Natural killer cell (primary cell): ENCODE measurements at regions not wholly inside any gene's neighbourhood (a gene's known extent, or its start where the extent isn't known, plus 50 kb on each side); places are given as distances from the start of the nearest gene placed in this dataset.

Experiments used
- ATAC-seq, 3 donors: fragments of 150-1000 bp in 2 of 3; fragments of 200-7000 bp in 1 of 3; cut with Tn5 transposase; 1 replicate in 1 of 3; 2 replicates in 2 of 3; pipeline ENCODE4 v1.10.0; 2021; ENCODE audit warnings: mild to moderate bottlenecking in 2 of 3, moderate library complexity in 2 of 3
- DNase-seq, 2 donors: peaks; one replicate each; pipeline versions ENCODE4 v3.0.0 to v3.0.0-alpha.2; 2013 to 2021; ENCODE audit warnings: mixed read lengths in 1 of 2
- H3K27ac ChIP-seq: one replicate; pipeline ENCODE4 v1.5.1; 2013; ENCODE audit warnings: mild to moderate bottlenecking, low read length
- H3K27me3 ChIP-seq: one replicate; pipeline ENCODE4 v1.6.1; 2013; ENCODE audit warnings: low read length; ENCODE audit not compliant: control insufficient read depth, insufficient read depth
- H3K36me3 ChIP-seq: one replicate; pipeline ENCODE4 v1.6.1; 2013; ENCODE audit warnings: low read length; ENCODE audit not compliant: control insufficient read depth, insufficient read depth
- H3K4me1 ChIP-seq: one replicate; pipeline ENCODE4 v1.6.1; 2013; ENCODE audit warnings: low read length; ENCODE audit not compliant: control insufficient read depth, insufficient read depth
- H3K4me3 ChIP-seq: one replicate; pipeline ENCODE4 v1.5.1; 2013; ENCODE audit warnings: low read length
- H3K9me3 ChIP-seq: one replicate; pipeline ENCODE4 v1.6.1; 2013; ENCODE audit warnings: low read length; ENCODE audit not compliant: control insufficient read depth, insufficient read depth
- H3K27ac Mint-ChIP-seq, 2 donors: one replicate each; pipeline ENCODE4 v1.8.0; 2022; ENCODE audit warnings: mild to moderate bottlenecking in 2 of 2, mixed read lengths in 2 of 2, moderate library complexity in 1 of 2
- H3K27me3 Mint-ChIP-seq, 2 donors: one replicate each; pipeline ENCODE4 v1.8.0; 2022; ENCODE audit warnings: low read depth in 2 of 2, mixed read lengths in 2 of 2
- H3K36me3 Mint-ChIP-seq: one replicate; pipeline ENCODE4 v1.8.0; 2022; ENCODE audit warnings: mixed read lengths
- H3K4me1 Mint-ChIP-seq, 2 donors: one replicate each; pipeline ENCODE4 v1.8.0; 2022; ENCODE audit warnings: mixed read lengths in 2 of 2
- H3K4me3 Mint-ChIP-seq: one replicate; pipeline ENCODE4 v1.8.0; 2022; ENCODE audit warnings: mild to moderate bottlenecking, moderate library complexity, mixed read lengths
- H3K9me3 Mint-ChIP-seq, 2 donors: one replicate each; pipeline ENCODE4 v1.8.0; 2022; ENCODE audit warnings: mixed read lengths in 2 of 2
- WGBS: methylation state at CpG from one replicate; pipeline ENCODE4 v1.1.7; 2013; ENCODE audit warnings: missing lambda C conversion rate; ENCODE audit not compliant: insufficient coverage; 5-methylcytosine and 5-hydroxymethylcytosine counted together
- intact Hi-C: fragments of 100-400 bp; cut with micrococcal nuclease; formaldehyde crosslinking; loops from one replicate; pipeline ENCODE4 v1.14.2; 2022
- TF ChIP-seq, protein P1 (sequence below): fragments of 200-600 bp; IDR thresholded peaks from one replicate; pipeline ENCODE4 v1.8.0; 2022; ENCODE audit warnings: antibody characterized with exemption

DNA sequence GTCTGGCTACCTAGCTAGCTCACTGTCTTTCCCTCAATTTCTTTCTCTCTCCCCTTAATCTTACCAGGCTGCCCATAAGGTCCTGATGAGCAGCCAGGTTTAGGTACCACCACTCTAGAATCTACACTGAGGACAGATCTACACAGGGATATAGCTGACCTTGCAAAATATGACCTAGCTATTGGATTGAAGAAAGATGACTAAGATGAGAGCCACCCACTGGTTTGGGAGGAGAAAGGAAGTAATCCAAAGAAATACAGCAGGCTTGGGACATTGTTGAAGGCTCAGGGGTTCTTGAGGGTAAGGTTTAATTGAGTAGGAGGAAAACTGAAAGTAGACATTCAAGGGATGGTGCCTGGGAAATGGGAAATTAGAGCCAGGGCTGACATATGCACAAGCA is 142.0 kb upstream of the TMC3 start:
- DNase-seq (no peak), ATAC-seq (no peak)
- no peak overlapping the region for H3K4me3 ChIP-seq
- no peaks in the 10 kb centered on the region for H3K36me3 ChIP-seq
- no peaks in the 10 kb centered on the region for H3K4me1 Mint-ChIP-seq
- H3K27ac Mint-ChIP-seq: no peak overlapping the region
- intact Hi-C loops: no loop called here
- peaks cover 10 to 36% of the 10 kb centered on the region in 2 donors for H3K27me3 Mint-ChIP-seq
- H3K4me3 Mint-ChIP-seq: no peak overlapping the region
- no peaks in the 10 kb centered on the region for H3K9me3 ChIP-seq
- no peaks in the 10 kb centered on the region for H3K36me3 Mint-ChIP-seq
- no peaks in the 10 kb centered on the region for H3K9me3 Mint-ChIP-seq
- H3K4me1 ChIP-seq: no peaks in the 10 kb centered on the region
- TF ChIP-seq, protein P1, sequence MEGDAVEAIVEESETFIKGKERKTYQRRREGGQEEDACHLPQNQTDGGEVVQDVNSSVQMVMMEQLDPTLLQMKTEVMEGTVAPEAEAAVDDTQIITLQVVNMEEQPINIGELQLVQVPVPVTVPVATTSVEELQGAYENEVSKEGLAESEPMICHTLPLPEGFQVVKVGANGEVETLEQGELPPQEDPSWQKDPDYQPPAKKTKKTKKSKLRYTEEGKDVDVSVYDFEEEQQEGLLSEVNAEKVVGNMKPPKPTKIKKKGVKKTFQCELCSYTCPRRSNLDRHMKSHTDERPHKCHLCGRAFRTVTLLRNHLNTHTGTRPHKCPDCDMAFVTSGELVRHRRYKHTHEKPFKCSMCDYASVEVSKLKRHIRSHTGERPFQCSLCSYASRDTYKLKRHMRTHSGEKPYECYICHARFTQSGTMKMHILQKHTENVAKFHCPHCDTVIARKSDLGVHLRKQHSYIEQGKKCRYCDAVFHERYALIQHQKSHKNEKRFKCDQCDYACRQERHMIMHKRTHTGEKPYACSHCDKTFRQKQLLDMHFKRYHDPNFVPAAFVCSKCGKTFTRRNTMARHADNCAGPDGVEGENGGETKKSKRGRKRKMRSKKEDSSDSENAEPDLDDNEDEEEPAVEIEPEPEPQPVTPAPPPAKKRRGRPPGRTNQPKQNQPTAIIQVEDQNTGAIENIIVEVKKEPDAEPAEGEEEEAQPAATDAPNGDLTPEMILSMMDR: no peak
- H3K27ac ChIP-seq: no peak overlapping the region
- H3K27me3 ChIP-seq: no peaks in the 10 kb centered on the region

DNA sequence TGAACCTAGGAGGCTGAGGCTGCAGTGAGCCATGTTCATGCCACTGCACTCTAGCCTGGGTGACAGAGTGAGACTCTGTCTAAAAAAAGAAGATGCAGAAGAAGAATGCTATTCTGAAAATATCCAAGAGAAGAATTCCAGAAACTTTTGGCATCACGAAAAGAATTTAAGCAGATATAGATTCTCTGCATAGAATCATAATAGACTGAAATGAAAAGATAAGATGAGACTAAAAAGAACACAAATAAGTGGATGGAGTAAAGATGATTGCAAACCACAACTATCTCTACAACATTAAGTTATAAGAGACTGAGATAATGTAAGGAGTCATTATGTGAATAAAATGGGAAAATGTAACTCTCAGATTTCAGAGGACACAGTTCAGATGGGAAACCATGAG is 140.7 kb upstream of the TMC3 start:
- H3K4me3 ChIP-seq: no peak overlapping the region
- H3K9me3 Mint-ChIP-seq: no peaks in the 10 kb centered on the region
- ATAC-seq: no peak
- H3K27ac Mint-ChIP-seq: no peak overlapping the region
- H3K36me3 Mint-ChIP-seq: no peaks in the 10 kb centered on the region
- H3K27ac ChIP-seq: no peak overlapping the region
- TF ChIP-seq, protein P1: no peak
- no peak for DNase-seq
- H3K36me3 ChIP-seq: no peaks in the 10 kb centered on the region
- no peaks in the 10 kb centered on the region for H3K9me3 ChIP-seq
- no peaks in the 10 kb centered on the region for H3K4me1 ChIP-seq
- no peak overlapping the region for H3K4me3 Mint-ChIP-seq
- H3K27me3 Mint-ChIP-seq: peaks cover 10 to 43% of the 10 kb centered on the region in 2 donors
- no CpG with 5 or more reads among the region's 1 CpG for WGBS
- intact Hi-C loops: no loop called here
- H3K4me1 Mint-ChIP-seq: no peaks in the 10 kb centered on the region
- no peaks in the 10 kb centered on the region for H3K27me3 ChIP-seq

- no peak for DNase-seq
- Mint-ChIP-seq H3K27me3 (peaks cover 9 to 28% of the 10 kb centered on the region in 2 donors), H3K4me1 (no peaks in the 10 kb centered on the region), H3K9me3 (no peaks in the 10 kb centered on the region), H3K27ac (no peak overlapping the region), H3K4me3 (no peak overlapping the region), H3K36me3 (no peaks in the 10 kb centered on the region)
- H3K36me3 ChIP-seq: no peaks in the 10 kb centered on the region
- no peak overlapping the region for H3K27ac ChIP-seq
- no peak for ATAC-seq
- 83% methylated on average over 1 of the region's 3 CpGs for WGBS
- intact Hi-C loops: no loop called here
- H3K4me3 ChIP-seq: no peak overlapping the region
- no peaks in the 10 kb centered on the region for H3K27me3 ChIP-seq
- no peaks in the 10 kb centered on the region for H3K4me1 ChIP-seq
- TF ChIP-seq, protein P1: no peak
- no peaks in the 10 kb centered on the region for H3K9me3 ChIP-seq
Measured at GRCh38 chr15:81511138-81511537, 137.1 kb upstream of the TMC3 start.

- DNase-seq: no peak
- no peak overlapping the region for H3K4me3 Mint-ChIP-seq
- no peak for ATAC-seq
- no peaks in the 10 kb centered on the region for H3K9me3 Mint-ChIP-seq
- H3K27me3 Mint-ChIP-seq: peaks cover 0 to 12% of the 10 kb centered on the region in 2 donors
- H3K4me1 ChIP-seq: no peaks in the 10 kb centered on the region
- WGBS: 82% methylated on average over 3 of the region's 3 CpGs
- H3K27ac ChIP-seq: no peak overlapping the region
- H3K36me3 ChIP-seq: no peaks in the 10 kb centered on the region
- H3K36me3 Mint-ChIP-seq: no peaks in the 10 kb centered on the region
- H3K27me3 ChIP-seq: no peaks in the 10 kb centered on the region
- no peak overlapping the region for H3K27ac Mint-ChIP-seq
- no peak overlapping the region for H3K4me3 ChIP-seq
- no peaks in the 10 kb centered on the region for H3K9me3 ChIP-seq
- H3K4me1 Mint-ChIP-seq: no peaks in the 10 kb centered on the region
- TF ChIP-seq, protein P1: no peak
- intact Hi-C loops: no loop called here
Measured at GRCh38 chr15:81507831-81508230, 133.8 kb upstream of the TMC3 start.
